HEK293 (cell line): ENCODE measurements at regions not wholly inside any gene's neighbourhood (a gene's known extent, or its start where the extent isn't known, plus 50 kb on each side); places are given as distances from the start of the nearest gene placed in this dataset.
"Not testable (repeated sequence)": the region's sequence is repeated elsewhere in the genome, so short reads cannot be mapped to it uniquely, and the experiment has no call there.

Experiments
- PBX3 ChIP-seq: sonication (generic); formaldehyde crosslinking; IDR thresholded peaks from 2 replicates; pipeline ENCODE4 v1.8.1; 2022; ENCODE audit warnings: mild to moderate bottlenecking, moderate library complexity, missing genetic modification reagents
- REST ChIP-seq: fragments of 450-650 bp; formaldehyde crosslinking; IDR thresholded peaks from 2 replicates; pipeline ENCODE4 v1.5.1; 2016; ENCODE audit warnings: missing biosample characterization, missing genetic modification characterization
- ZNF175 ChIP-seq: fragments of 450-650 bp; formaldehyde crosslinking; IDR thresholded peaks from 2 replicates; pipeline ENCODE4 v1.5.1; 2016; ENCODE audit warnings: missing biosample characterization, missing genetic modification characterization
- ZNF274 ChIP-seq, 2 experiments: fragments of 200-500 bp in 1 of 2; fragments of 450-650 bp in 1 of 2; sonication (Bioruptor generic) in 1 of 2; formaldehyde crosslinking in 1 of 2; IDR thresholded peaks; 2 replicates each; pipeline versions ENCODE4 v1.5.1 to v1.6.1; 2014 to 2016; ENCODE audit warnings: borderline replicate concordance in 1 of 2, inconsistent platforms in 1 of 2, low read length in 1 of 2, missing biosample characterization in 1 of 2, missing genetic modification characterization in 1 of 2
- ZNF791 ChIP-seq: fragments of 450-650 bp; formaldehyde crosslinking; IDR thresholded peaks from 2 replicates; pipeline ENCODE4 v1.5.1; 2016; ENCODE audit warnings: missing biosample characterization, missing genetic modification characterization

- not testable (repeated sequence) for TF ChIP-seq PBX3 (CRISPR knock-in tag); ZNF274 (IDR thresholded peaks at IDR 0.05; ENCODE audit: low read length); ZNF274 (tag by site-specific recombination; IDR thresholded peaks at IDR 0.05; ENCODE audit: borderline replicate concordance); ZNF175 (tag by site-specific recombination); ZNF791 (tag by site-specific recombination); REST
These were observed 417.7 kb upstream of the POU3F2 start for GRCh38 chr6:98416497-98417158.
